Hepatocyte (in vitro differentiated cells): ENCODE measurements at regions not wholly inside any gene's neighbourhood (a gene's known extent, or its start where the extent isn't known, plus 50 kb on each side); places are given as distances from the start of the nearest gene placed in this dataset.

Experiments
- DNase-seq: peaks from one replicate; pipeline ENCODE4 v3.0.0-alpha.2; 2016; ENCODE audit warnings: low spot score
- H2AFZ ChIP-seq: fragments of 200-600 bp; sonication (generic); 2 replicates; pipeline ENCODE4 v1.6.0; 2016; ENCODE audit warnings: antibody characterized with exemption, mild to moderate bottlenecking
- H3K27ac ChIP-seq: fragments of 200-600 bp; sonication (generic); 2 replicates; pipeline ENCODE4 v1.5.1; 2016; ENCODE audit warnings: mild to moderate bottlenecking
- H3K27me3 ChIP-seq: fragments of 200-600 bp; sonication (generic); 2 replicates; pipeline ENCODE4 v1.6.1; 2016
- H3K36me3 ChIP-seq: fragments of 200-600 bp; sonication (generic); replicated peaks from 2 replicates; pipeline ENCODE4 v1.5.1; 2016; ENCODE audit warnings: low read depth; ENCODE audit not compliant: insufficient read depth
- H3K4me1 ChIP-seq: fragments of 200-600 bp; sonication (generic); 2 replicates; pipeline ENCODE4 v1.5.1; 2016; ENCODE audit warnings: mild to moderate bottlenecking, moderate library complexity; ENCODE audit not compliant: insufficient read depth
- H3K4me2 ChIP-seq: fragments of 200-600 bp; sonication (generic); 2 replicates; pipeline ENCODE4 v1.6.0; 2016
- H3K4me3 ChIP-seq: fragments of 200-600 bp; sonication (generic); 2 replicates; pipeline ENCODE4 v1.5.1; 2016; ENCODE audit warnings: mild to moderate bottlenecking
- H3K79me2 ChIP-seq: fragments of 200-600 bp; sonication (generic); 2 replicates; pipeline ENCODE4 v1.6.0; 2017; ENCODE audit warnings: mild to moderate bottlenecking
- H3K9me2 ChIP-seq: fragments of 200-600 bp; sonication (generic); replicated peaks from 2 replicates; pipeline ENCODE4 v1.6.0; 2017; ENCODE audit warnings: mild to moderate bottlenecking; ENCODE audit not compliant: insufficient read depth
- H3K9me3 ChIP-seq: fragments of 200-600 bp; sonication (generic); 2 replicates; pipeline ENCODE4 v1.5.1; 2016; ENCODE audit warnings: low read depth, mild to moderate bottlenecking
- H4K20me1 ChIP-seq: fragments of 200-600 bp; sonication (generic); 2 replicates; pipeline ENCODE4 v1.6.0; 2016; ENCODE audit warnings: mild to moderate bottlenecking; ENCODE audit not compliant: insufficient read depth, poor library complexity, severe bottlenecking
- CTCF ChIP-seq: fragments of 200-600 bp; sonication (generic); IDR thresholded peaks from 2 replicates; pipeline ENCODE4 v1.5.1; 2016; ENCODE audit warnings: antibody characterized with exemption, mild to moderate bottlenecking; ENCODE audit not compliant: poor library complexity
- EZH2 ChIP-seq: fragments of 200-600 bp; sonication (generic); IDR thresholded peaks from 2 replicates; pipeline ENCODE4 v1.6.1; 2016; ENCODE audit warnings: antibody characterized with exemption, mild to moderate bottlenecking, borderline replicate concordance
- EZH2phosphoT487 ChIP-seq: fragments of 200-600 bp; sonication (generic); IDR thresholded peaks from one replicate; pipeline ENCODE4 v1.6.1; 2018; ENCODE audit warnings: antibody characterized with exemption, mild to moderate bottlenecking, low read depth, moderate library complexity; ENCODE audit not compliant: unreplicated experiment, severe bottlenecking
- WGBS: methylation state at CpG from one replicate; pipeline ENCODE4 v1.1.6; 2016; ENCODE audit warnings: low lambda C conversion rate; ENCODE audit errors: missing lambda C conversion rate; 5-methylcytosine and 5-hydroxymethylcytosine counted together

- peaks cover 11% of the 10 kb centered on the region for H3K4me1 ChIP-seq
- no peaks in the 10 kb centered on the region for H3K36me3 ChIP-seq
- H3K79me2 ChIP-seq = no peaks in the 10 kb centered on the region
- H3K9me2 ChIP-seq = no peaks in the 10 kb centered on the region
- H2AFZ ChIP-seq = no peak overlapping the region
- H4K20me1 ChIP-seq = no peaks in the 10 kb centered on the region
- no peak overlapping the region for H3K27ac ChIP-seq
- WGBS = 91% methylated on average over 3 of the region's 3 CpGs
- H3K4me3 ChIP-seq = no peak overlapping the region
- no peak for TF ChIP-seq CTCF
- no peaks in the 10 kb centered on the region for H3K27me3 ChIP-seq
- H3K4me2 ChIP-seq = no peak overlapping the region
- DNase-seq = no peak
- H3K9me3 ChIP-seq = no peaks in the 10 kb centered on the region
Measured at GRCh38 chr10:59082249-59082648, 94.2 kb upstream of the PHYHIPL start.

GRCh38 chr10:59085054-59085453 is 91.4 kb upstream of the PHYHIPL start:
- no peaks in the 10 kb centered on the region for H3K36me3 ChIP-seq
- H3K4me3 ChIP-seq = no peak overlapping the region
- peaks cover under 1% of the 10 kb centered on the region for H3K4me1 ChIP-seq
- H3K9me3 ChIP-seq = no peaks in the 10 kb centered on the region
- no peak for TF ChIP-seq EZH2
- no peak for TF ChIP-seq CTCF
- no peak for TF ChIP-seq EZH2phosphoT487
- H3K27ac ChIP-seq = no peak overlapping the region
- no peaks in the 10 kb centered on the region for H3K9me2 ChIP-seq
- DNase-seq = no peak
- H3K27me3 ChIP-seq = no peaks in the 10 kb centered on the region
- no peak overlapping the region for H3K4me2 ChIP-seq
- no peak overlapping the region for H2AFZ ChIP-seq
- H4K20me1 ChIP-seq = no peaks in the 10 kb centered on the region
- H3K79me2 ChIP-seq = no peaks in the 10 kb centered on the region

- Histone ChIP-seq H3K4me2 (no peak overlapping the region), H3K4me3 (no peak overlapping the region), H3K27me3 (no peaks in the 10 kb centered on the region), H3K27ac (no peak overlapping the region), H4K20me1 (no peaks in the 10 kb centered on the region), H2AFZ (no peak overlapping the region), H3K4me1 (no peaks in the 10 kb centered on the region), H3K36me3 (no peaks in the 10 kb centered on the region), H3K9me3 (no peaks in the 10 kb centered on the region), H3K79me2 (no peaks in the 10 kb centered on the region), H3K9me2 (no peaks in the 10 kb centered on the region)
- no peak for TF ChIP-seq EZH2phosphoT487
- no peak for TF ChIP-seq EZH2
- TF ChIP-seq CTCF = no peak
- no peak for DNase-seq
- WGBS = 76% methylated on average over 6 of the region's 6 CpGs
Measured at GRCh38 chr10:59085711-59086502, 90.5 kb upstream of the PHYHIPL start.

GRCh38 chr10:59087486-59087885 is 89.0 kb upstream of the PHYHIPL start:
- no peaks in the 10 kb centered on the region for H4K20me1 ChIP-seq
- no peaks in the 10 kb centered on the region for H3K36me3 ChIP-seq
- H3K4me1 ChIP-seq = no peaks in the 10 kb centered on the region
- no peaks in the 10 kb centered on the region for H3K79me2 ChIP-seq
- no peaks in the 10 kb centered on the region for H3K9me2 ChIP-seq
- no peak for DNase-seq
- TF ChIP-seq CTCF (no peak), EZH2 (no peak), EZH2phosphoT487 (no peak)
- H3K4me2 ChIP-seq = no peak overlapping the region
- no peak overlapping the region for H3K4me3 ChIP-seq
- H2AFZ ChIP-seq = no peak overlapping the region
- H3K27ac ChIP-seq = no peak overlapping the region
- no peaks in the 10 kb centered on the region for H3K27me3 ChIP-seq
- H3K9me3 ChIP-seq = no peaks in the 10 kb centered on the region
